ENCODE measurements at regions not wholly inside any gene's neighbourhood (a gene's known extent, or its start where the extent isn't known, plus 50 kb on each side); places are given as distances from the start of the nearest gene placed in this dataset.

GRCh38 chr2:23221236-23221635 is 163.7 kb upstream of the KLHL29 start:
- TF ChIP-seq, protein P1, sequence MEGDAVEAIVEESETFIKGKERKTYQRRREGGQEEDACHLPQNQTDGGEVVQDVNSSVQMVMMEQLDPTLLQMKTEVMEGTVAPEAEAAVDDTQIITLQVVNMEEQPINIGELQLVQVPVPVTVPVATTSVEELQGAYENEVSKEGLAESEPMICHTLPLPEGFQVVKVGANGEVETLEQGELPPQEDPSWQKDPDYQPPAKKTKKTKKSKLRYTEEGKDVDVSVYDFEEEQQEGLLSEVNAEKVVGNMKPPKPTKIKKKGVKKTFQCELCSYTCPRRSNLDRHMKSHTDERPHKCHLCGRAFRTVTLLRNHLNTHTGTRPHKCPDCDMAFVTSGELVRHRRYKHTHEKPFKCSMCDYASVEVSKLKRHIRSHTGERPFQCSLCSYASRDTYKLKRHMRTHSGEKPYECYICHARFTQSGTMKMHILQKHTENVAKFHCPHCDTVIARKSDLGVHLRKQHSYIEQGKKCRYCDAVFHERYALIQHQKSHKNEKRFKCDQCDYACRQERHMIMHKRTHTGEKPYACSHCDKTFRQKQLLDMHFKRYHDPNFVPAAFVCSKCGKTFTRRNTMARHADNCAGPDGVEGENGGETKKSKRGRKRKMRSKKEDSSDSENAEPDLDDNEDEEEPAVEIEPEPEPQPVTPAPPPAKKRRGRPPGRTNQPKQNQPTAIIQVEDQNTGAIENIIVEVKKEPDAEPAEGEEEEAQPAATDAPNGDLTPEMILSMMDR (conservative IDR thresholded peaks at IDR 0.05): no peak
- TF ChIP-seq ZFX (IDR thresholded peaks at IDR 0.05): no peak

All from C4-2B (cell line).